ENCODE measurements at regions not wholly inside any gene's neighbourhood (a gene's known extent, or its start where the extent isn't known, plus 50 kb on each side); places are given as distances from the start of the nearest gene placed in this dataset.
"Not testable (repeated sequence)": the region's sequence is repeated elsewhere in the genome, so short reads cannot be mapped to it uniquely, and the experiment has no call there.

DNA sequence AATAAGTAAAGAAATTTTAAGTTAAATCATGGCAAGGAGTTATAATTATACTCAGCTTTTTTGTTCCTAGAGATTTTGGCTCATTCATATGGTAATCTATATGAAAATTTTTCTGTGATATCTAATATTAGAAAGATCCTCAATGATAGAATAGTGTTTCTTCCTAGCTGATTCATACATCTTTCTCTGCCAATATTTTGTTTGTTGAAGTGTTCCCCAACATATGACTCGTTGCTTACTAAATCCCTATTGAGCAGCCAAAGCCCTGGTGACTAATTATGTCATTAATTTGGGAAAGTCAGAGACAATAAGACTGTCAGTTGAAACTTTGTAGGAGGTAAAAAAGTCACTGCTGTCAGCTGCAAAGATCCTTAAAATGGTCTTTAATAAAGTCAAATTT is 1348.5 kb upstream of the CDH18 start:
- not testable (repeated sequence) for DNase-seq (ENCODE audit: low spot score)

GRCh38 chr5:21315376-21315775 is 1327.4 kb upstream of the CDH18 start:
- not testable (repeated sequence) for DNase-seq (ENCODE audit: low spot score)

- not testable (repeated sequence) for DNase-seq (ENCODE audit: low spot score)
These were observed 1313.2 kb upstream of the CDH18 start for GRCh38 chr5:21301205-21301604.

GRCh38 chr5:21274361-21274760 is 1286.4 kb upstream of the CDH18 start:
- DNase-seq (ENCODE audit: low spot score), result not testable (repeated sequence)

DNA sequence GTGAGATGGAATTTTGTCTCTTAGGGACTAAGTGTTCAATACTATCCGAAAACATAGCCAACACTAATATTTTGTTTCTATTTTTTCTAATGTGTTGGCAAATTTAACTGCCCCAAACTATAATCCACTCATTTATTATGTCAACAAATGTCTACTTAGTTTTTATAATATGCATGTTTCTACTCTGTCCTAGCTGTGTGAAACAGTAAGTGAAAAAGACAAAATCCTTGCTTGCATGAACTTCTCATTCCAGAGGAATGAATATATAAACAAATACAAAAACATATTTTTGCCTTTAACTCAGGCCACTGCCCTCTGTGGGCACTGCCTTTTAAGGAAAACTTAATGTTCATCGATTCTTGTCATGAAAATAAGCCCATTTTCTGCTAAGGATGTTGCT is 1275.4 kb upstream of the CDH18 start:
- DNase-seq (ENCODE audit: low spot score), result no peak

DNA sequence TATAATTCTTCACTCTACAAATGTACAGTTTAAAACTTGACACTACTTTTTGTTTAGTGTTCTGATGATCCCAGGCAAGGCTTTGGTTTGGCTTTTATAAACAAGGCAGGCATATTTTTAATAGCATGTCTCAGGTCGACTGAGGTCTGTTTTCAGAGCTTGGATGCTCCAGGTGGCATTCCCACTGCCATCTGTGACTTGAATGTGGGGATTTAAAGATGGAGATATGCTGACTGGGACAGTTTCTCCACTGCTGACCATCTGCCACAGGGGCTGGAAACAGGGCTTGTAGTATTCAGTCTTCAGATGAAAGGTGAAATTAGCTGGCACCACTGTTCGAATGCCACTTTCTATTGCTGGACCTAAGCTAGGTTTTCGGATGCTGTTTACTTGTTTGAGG is 1266.2 kb upstream of the CDH18 start:
- peak; percentile 5 for DNase-seq (ENCODE audit: low spot score)

- DNase-seq (ENCODE audit: low spot score), result no peak
These were observed 1257.0 kb upstream of the CDH18 start for GRCh38 chr5:21244982-21245381.

DNA sequence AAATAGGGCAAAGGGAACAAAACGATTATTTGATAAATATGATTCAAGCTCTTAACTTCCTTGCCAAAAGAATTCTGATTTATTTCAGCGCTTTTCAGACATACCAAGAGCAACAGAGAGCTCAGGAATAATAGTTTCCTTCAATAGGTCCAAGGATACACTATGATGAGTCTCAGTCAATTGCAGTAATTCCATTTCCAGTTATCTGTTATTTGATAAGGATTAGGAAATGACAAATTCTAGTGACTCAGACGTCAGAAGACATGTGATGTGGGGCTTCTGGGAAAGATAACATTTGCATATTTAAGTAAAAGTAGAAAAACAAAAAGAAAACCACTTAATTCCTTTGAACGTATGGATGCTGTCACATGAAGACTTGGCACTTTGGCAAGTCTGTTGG is 1250.8 kb upstream of the CDH18 start:
- DNase-seq (ENCODE audit: low spot score), result no peak

- DNase-seq (ENCODE audit: low spot score), result no peak
These were observed 1249.5 kb upstream of the CDH18 start for GRCh38 chr5:21237461-21237860.

DNA sequence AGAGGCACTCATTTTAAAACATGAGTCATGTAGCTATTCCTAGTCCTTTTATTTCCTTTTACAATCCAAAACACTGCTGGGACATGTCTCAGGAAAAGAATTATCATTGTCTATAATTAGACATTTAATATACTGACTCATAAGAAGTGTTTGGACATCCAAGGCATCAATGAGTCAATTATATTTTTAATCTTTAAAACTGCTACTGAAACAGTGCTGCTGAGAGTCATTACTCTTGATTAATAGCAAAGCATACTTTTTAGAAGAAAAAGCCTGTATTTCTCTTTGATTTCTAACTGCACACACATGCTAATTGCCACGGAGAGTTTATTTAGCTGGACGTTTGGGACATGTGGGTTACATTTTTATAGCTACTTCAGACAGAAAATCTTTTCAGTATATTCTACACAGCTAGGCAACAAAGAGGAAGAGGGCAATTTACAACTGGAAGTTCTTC is 1249.0 kb upstream of the CDH18 start:
- DNase-seq (ENCODE audit: low spot score), result no peak

GRCh38 chr5:21236104-21236503 is 1248.1 kb upstream of the CDH18 start:
- DNase-seq (ENCODE audit: low spot score), result no peak

DNA sequence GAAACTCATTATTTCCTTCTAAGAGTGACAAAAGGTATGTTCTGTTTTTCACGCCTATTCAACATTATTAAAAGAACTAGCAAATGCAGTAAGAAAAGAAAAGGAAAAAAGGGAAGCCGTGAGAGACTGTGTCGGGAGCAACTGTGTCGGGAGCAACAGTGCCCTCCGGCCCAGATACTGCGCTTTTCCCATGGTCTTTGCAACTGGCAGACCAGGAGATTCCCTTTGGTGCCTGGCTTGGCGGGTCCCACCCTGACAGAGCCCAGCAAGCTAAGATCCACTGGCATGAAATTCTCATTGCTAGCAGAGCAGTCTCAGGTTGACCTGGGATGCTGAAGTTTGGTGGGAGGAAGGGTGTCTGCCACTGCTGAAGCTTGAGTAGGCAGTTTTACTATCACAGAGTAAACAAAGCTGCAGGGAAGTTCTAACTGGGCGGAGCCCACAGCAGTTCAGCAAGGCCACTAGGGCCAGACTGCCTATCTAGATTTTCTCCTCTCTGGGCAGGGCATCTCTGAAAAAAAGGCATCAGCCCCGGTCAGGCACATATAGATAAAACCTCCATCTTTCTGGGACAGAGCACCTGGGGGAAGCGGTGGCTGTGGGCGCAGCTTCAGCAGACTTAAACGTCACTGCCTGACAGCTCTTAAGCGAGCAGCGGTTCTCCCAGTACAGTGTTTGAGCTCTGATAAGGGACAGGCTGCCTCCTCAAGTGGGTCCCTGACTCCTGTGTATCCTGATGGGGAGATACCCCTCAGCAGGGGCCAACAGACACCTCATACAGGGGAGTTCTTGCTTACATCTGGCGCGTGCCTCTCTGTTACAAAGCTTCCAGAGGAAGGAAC is 1237.4 kb upstream of the CDH18 start:
- DNase-seq (ENCODE audit: low spot score), result no peak

DNA sequence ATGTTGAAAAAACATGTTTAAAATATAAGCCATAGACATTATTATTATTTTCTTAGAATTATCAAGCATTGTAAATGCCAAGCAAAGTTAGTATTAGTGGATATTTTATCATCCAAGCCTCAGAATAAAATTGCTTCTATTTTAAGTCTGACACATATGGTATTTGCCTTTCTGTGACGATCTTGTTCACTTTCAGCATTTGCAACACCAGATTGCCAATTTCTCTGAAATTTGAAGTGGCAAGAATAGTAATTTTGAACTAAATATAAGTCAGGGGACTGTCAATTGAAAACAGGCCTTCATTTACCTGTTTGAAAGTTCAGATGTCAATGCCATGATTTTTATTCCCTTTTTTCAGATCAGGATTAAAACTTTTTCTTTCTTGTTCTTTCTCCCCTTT is 1233.6 kb upstream of the CDH18 start:
- no peak for DNase-seq (ENCODE audit: low spot score)

DNA sequence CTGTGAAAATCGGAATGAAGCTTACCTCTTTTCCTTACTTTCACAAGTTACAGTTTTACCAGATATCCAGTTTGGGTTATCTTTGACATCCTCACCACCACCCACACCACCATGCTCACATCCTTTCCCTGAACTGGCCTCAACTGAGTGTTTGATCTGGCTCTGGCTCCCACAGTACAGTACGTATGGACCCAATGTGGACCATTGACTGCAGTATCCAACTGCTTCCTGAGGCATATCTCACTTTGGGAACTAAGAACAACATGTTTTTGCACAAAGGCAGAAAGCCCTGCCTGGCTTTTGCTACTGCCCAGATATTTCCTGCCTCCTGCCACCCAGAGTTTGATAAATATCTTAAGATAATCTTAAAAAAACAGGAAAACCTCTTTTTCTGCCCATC is 1232.0 kb upstream of the CDH18 start:
- no peak for DNase-seq (ENCODE audit: low spot score)

DNA sequence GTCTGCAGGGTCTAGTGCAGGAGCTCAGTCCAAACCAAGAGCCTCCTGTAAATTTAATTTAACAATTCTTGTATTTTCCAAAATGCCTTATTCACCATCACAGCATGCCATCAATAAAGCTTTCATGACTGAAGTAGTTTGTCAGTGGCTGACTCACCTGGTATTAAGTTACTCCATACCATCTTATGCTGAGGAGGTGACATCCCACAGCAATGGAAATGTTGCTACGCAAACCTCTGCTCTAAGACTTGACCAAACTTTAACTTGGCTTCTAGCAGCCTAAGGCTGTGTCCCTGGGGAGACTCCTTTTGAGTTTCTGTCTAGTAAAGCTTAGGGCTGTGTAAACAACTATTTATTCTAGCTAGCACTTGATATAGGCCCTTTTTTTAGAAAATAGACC is 1231.3 kb upstream of the CDH18 start:
- no peak for DNase-seq (ENCODE audit: low spot score)

DNA sequence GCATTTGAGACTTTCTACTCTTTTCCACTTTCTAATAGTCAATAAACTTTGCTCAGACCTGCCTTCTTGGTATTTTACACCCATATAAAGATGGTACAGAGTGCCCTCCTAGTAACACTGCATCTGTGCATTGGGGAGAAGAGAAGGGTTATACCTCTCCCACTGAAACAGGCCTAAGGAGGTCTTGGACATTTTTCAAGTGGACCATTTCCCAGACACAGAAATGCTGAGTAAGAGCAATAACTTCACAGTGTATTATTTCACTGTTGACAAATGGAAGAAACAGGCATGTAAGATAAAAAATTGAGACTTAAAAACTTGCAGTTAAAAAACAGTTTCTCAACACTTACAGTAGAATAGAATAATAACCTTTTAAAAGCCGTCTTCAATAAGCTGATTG is 1224.0 kb upstream of the CDH18 start:
- no peak for DNase-seq (ENCODE audit: low spot score)

- no peak for DNase-seq (ENCODE audit: low spot score)
These were observed 1221.4 kb upstream of the CDH18 start for GRCh38 chr5:21209409-21209808.

GRCh38 chr5:21199087-21199486 is 1211.1 kb upstream of the CDH18 start:
- DNase-seq (ENCODE audit: low spot score), result no peak

DNA sequence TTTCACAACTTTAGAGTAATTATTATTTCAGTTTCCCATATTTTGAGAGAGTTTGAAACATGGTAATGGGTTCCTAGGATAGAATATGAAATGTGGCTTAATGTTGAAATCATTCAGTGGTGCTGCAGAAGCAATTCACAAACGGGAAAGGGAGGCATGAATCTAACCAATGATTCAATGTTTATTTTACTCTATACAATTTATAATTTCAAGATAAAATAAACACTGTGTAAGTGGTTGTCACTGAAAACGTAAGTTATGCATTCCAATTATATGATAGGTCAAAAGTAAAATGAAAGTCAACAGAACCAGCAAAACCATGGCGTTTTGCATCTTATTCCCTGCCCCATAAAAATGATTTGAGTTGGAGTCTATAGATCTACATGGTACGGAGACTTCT is 1207.1 kb upstream of the CDH18 start:
- DNase-seq (ENCODE audit: low spot score), result no peak

GRCh38 chr5:21185536-21185935 is 1197.5 kb upstream of the CDH18 start:
- no peak for DNase-seq (ENCODE audit: low spot score)

DNA sequence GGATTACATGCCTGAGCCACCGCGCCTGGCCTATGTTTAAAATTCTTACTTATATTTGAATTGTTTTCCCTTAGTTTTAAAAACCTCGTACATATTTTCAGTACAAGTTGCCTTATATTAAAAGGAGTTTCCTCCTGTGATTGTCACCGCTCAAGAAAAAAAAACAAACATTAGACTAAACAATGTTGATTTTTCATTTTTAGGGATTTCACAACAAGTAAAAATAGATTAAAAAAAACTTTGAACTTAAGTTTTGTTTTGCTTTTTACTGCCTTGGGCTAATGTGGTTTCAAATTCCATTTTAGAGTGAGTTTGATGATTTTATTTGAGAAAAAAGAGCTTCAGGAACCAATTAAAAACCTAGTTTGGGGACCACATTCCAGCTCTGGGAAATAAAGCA is 1196.6 kb upstream of the CDH18 start:
- DNase-seq (ENCODE audit: low spot score), result no peak

DNA sequence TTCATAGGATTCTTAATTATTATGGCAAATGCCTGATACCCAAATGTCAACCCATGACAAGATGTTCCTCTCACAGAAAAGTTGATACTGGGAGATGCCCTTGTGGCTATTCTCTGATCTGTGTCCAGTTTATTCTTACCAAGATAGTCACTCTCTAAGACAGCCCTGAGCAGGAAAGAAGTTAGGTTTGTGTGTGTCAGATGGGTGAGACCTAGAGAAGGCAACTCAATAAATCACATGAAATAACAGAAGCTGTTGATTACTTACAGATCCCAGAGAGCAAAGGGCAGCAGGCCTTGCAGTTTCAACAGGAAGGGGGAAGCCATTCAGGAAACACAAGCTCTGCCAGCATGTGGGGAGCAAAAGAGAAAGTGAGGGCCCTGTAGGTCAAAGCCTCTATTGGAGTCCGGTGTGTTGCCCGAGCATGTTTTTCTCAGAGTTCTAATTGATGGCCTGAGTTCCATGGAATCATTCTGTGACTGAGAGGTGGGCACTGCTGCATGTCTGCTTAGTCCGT is 1193.7 kb upstream of the CDH18 start:
- no peak for DNase-seq (ENCODE audit: low spot score)

DNA sequence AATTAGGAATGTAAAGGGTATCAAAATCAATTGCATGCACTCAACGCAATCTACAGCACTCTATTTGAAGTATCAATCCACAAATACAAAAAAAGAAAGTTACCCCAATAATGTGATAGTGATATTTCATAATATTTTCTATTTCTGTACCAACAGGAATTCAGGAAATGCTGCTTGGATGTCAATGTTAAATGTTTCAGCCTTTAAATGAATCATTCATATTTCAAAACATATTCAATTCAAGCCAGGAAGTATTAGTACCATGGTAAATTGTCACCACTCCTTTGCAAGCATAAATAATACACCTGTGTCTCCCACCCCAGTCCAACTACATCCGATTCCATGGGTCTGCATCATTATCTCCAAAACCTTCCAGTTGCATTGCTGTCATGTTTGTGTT is 1185.5 kb upstream of the CDH18 start:
- DNase-seq (ENCODE audit: low spot score), result no peak

- DNase-seq (ENCODE audit: low spot score), result no peak
These were observed 1185.0 kb upstream of the CDH18 start for GRCh38 chr5:21173036-21173435.

All from pons (tissue), 1 donor.